Pancreas (tissue), 10 donors: ENCODE measurements at regions not wholly inside any gene's neighbourhood (a gene's known extent, or its start where the extent isn't known, plus 50 kb on each side); places are given as distances from the start of the nearest gene placed in this dataset.

Source experiments
- ATAC-seq, 4 donors: fragments of 200-7000 bp; cut with Tn5 transposase; one replicate each; pipeline versions ENCODE4 v1.8.0 to v1.9.1; 2020; ENCODE audit warnings: mild to moderate bottlenecking in 4 of 4, moderate library complexity in 4 of 4
- DNase-seq, 6 donors: peaks; one replicate each; pipeline ENCODE4 v3.0.0-alpha.2; 2020
- FAIRE-seq: peaks from 2 replicates; lab custom pipeline; 2012; peaks lifted over from hg19 to GRCh38; lab: Jason Lieb, UNC
- H3K27ac ChIP-seq, 4 donors: fragments of 200-600 bp; sonication (generic); 1 replicate in 3 of 4; 2 replicates in 1 of 4; pipeline versions ENCODE4 v1.5.0 to v1.8.0; 2020
- H3K27me3 ChIP-seq, 4 donors: fragments of 200-600 bp; one replicate each; pipeline ENCODE4 v1.8.0; 2021
- H3K36me3 ChIP-seq, 3 donors: fragments of 200-600 bp; sonication (generic) in 1 of 3; one replicate each; pipeline versions ENCODE4 v1.5.0 to v1.8.0; 2020 to 2021
- H3K4me1 ChIP-seq, 3 donors: fragments of 200-600 bp; one replicate each; pipeline ENCODE4 v1.8.0; 2021
- H3K4me3 ChIP-seq, 4 donors: fragments of 200-600 bp; sonication (generic) in 2 of 4; one replicate each; pipeline versions ENCODE4 v1.5.0 to v1.8.0; 2020 to 2021
- H3K9me3 ChIP-seq, 4 donors: fragments of 200-600 bp; one replicate each; pipeline ENCODE4 v1.8.0; 2021
- WGBS, 2 donors: extraction: QIAGEN DNeasy Blood & Tissue Kit; methylation state at CpG; one replicate each; pipeline ENCODE4 v1.1.7; 2013; 5-methylcytosine and 5-hydroxymethylcytosine counted together
- intact Hi-C, 3 donors: fragments of 100-400 bp; cut with DNase I; formaldehyde crosslinking; loops; one replicate each; pipeline versions ENCODE4 v1.11.1 to v1.14.2; 2022
- TF ChIP-seq, protein P1 (sequence below), 4 donors: fragments of 200-600 bp; sonication (generic) in 3 of 4; IDR thresholded peaks; one replicate each; pipeline versions ENCODE4 v1.5.0 to v1.8.0; 2021; ENCODE audit warnings: antibody characterized with exemption in 4 of 4
- donor health status: healthy with polysubstance abuse.
- donor health status: DM: no; HTN: no; CAD: no; lungs with moderate emphysema.
- donor health status: DM: no; HTN: no; CAD: no.
- donor health status: control.
- donor health status: control.
- donor health status: Bipolar disorder and iron deficiency.
- donor health status: DM: yes; HTN: yes; CAD: no.
- donor health status: DM: no; HTN: no; CAD: no.
- donor health status: DM: no; HTN: no; CAD: no.
- donor health status: DM: yes; HTN: yes; CAD: no.

DNA sequence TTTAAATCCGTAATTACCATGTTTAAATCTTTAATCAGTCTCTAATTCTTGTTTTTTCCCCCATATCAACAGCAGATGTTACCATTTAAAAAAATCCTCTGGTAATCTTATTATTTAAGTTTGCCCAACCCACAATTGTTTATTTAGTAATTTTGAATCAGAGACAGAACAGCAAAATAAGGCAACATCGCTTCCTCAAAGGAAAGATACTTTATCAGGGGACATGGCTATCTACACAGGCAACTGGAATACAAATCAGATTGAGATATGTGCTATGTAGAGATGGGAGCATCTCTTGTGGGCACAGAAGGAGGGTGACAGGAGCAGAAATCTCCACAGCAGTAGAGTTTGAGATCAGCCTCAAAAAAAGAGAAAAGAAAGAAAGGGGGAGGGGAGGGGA lies 674.4 kb downstream of the SEMA5A start:
- 55 to 61% methylated on average over 2 of the region's 2 CpGs for WGBS, 2 donors
- no peaks in the 10 kb centered on the region for H3K27me3 ChIP-seq
- H3K4me3 ChIP-seq: no peak overlapping the region
- H3K4me1 ChIP-seq: no peaks in the 10 kb centered on the region
- TF ChIP-seq, protein P1, sequence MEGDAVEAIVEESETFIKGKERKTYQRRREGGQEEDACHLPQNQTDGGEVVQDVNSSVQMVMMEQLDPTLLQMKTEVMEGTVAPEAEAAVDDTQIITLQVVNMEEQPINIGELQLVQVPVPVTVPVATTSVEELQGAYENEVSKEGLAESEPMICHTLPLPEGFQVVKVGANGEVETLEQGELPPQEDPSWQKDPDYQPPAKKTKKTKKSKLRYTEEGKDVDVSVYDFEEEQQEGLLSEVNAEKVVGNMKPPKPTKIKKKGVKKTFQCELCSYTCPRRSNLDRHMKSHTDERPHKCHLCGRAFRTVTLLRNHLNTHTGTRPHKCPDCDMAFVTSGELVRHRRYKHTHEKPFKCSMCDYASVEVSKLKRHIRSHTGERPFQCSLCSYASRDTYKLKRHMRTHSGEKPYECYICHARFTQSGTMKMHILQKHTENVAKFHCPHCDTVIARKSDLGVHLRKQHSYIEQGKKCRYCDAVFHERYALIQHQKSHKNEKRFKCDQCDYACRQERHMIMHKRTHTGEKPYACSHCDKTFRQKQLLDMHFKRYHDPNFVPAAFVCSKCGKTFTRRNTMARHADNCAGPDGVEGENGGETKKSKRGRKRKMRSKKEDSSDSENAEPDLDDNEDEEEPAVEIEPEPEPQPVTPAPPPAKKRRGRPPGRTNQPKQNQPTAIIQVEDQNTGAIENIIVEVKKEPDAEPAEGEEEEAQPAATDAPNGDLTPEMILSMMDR (IDR thresholded peaks at IDR 0.05): no peak
- intact Hi-C loops: no loop called here
- no peaks in the 10 kb centered on the region for H3K9me3 ChIP-seq
- H3K27ac ChIP-seq: no peak overlapping the region
- H3K36me3 ChIP-seq: no peaks in the 10 kb centered on the region
- ATAC-seq (no peak), DNase-seq (no peak), FAIRE-seq (no peak)

DNA sequence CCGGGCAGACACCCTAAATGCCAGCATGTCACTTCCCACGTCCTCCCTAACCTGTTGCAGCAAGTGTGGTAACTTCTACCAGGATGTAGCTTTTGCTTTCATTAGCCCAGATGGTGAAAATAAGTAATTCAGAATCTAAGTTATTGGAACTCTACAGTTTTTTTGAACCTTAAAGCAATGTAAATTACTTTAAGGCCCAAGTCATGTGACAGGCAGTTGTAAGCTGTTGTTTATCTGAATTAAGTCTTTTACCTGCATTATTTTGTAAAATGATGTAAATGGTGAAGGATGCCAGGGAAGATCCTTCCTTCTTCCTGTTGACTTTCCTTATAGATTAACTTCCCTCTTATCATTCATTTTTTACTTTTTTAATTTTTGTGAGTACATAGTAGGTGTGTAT lies 670.2 kb downstream of the SEMA5A start:
- Histone ChIP-seq H3K4me1 (no peaks in the 10 kb centered on the region), H3K4me3 (no peak overlapping the region), H3K9me3 (no peaks in the 10 kb centered on the region), H3K36me3 (no peaks in the 10 kb centered on the region), H3K27ac (no peak overlapping the region), H3K27me3 (no peaks in the 10 kb centered on the region)
- no peak for FAIRE-seq
- intact Hi-C loops: no loop called here
- 43 to 62% methylated on average over 2 of the region's 2 CpGs for WGBS, 2 donors
- no peak for ATAC-seq
- TF ChIP-seq, protein P1 (IDR thresholded peaks at IDR 0.05): no peak
- no peak for DNase-seq

DNA sequence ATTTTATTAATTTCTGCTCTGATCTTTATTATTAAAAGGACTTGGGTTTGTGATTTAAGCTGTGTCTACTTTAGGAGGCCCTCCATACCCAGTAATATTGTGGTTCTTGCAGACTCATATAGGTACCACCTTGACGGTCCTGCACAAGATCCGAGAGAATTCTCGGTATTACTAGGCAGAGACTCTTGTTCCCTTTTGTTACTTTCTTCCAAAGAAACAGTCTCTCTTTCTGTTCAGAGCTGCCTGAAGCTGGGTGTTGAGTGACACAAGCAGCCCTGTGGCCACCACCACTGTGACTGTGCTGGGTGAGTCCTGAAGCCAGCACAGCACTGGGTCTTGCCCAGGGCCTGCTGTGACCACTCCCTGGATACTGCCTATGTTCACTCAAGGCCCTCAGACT lies 666.6 kb downstream of the SEMA5A start:
- intact Hi-C loops: no loop called here
- Histone ChIP-seq H3K4me1 (no peaks in the 10 kb centered on the region), H3K9me3 (no peaks in the 10 kb centered on the region), H3K36me3 (no peaks in the 10 kb centered on the region), H3K4me3 (no peak overlapping the region), H3K27ac (no peak overlapping the region), H3K27me3 (no peaks in the 10 kb centered on the region)
- FAIRE-seq (no peak), ATAC-seq (no peak), DNase-seq (no peak)
- 86 to 95% methylated on average over 3 of the region's 3 CpGs for WGBS, 2 donors
- TF ChIP-seq, protein P1 (IDR thresholded peaks at IDR 0.05): no peak

DNA sequence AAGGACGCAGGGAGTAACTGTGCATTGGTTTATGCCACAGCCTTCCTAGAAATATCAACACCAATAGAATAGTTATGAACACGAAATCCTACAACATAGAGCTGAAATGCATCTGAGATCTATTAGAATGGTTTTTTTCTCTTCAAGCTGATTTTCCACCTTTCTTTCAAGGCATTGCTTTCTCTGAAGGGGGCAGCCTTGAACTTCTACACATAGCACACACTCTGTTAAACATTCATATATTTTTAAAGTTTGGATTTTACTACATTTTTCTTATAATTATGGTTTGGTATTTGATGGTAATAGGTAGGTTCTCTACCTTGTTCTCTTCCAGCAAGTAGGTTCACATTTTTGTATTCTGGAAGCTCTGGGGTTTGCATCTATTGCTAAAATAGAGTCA lies 661.8 kb downstream of the SEMA5A start:
- DNase-seq: no peak
- intact Hi-C loops: no loop called here
- no peak for ATAC-seq
- Histone ChIP-seq H3K27me3 (no peaks in the 10 kb centered on the region), H3K36me3 (no peaks in the 10 kb centered on the region), H3K27ac (no peak overlapping the region), H3K4me3 (no peak overlapping the region), H3K4me1 (no peaks in the 10 kb centered on the region), H3K9me3 (no peaks in the 10 kb centered on the region)
- no peak for FAIRE-seq
- TF ChIP-seq, protein P1 (IDR thresholded peaks at IDR 0.05): no peak
- WGBS, 2 donors: 48 to 52% methylated on average over 2 of the region's 2 CpGs

DNA sequence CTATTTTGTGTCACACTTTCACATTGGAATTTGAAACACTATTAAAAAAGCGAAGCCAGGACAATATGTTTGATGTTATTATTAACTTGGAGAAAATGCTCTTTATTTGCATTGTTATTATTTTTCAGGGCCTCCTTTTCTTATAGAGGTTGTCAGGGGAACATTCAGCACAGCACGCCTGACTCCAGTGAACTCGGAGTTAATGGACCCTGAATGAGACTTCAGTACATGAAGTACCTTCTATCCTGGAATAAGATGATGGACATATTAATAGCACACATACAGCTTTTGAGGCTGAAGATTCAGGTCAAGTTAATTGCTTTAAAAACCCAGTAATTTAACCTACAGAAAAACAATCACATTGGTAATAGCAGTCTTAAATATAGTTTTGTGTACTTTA lies 652.9 kb downstream of the SEMA5A start:
- no peak for FAIRE-seq
- 63 to 79% methylated on average over 3 of the region's 3 CpGs for WGBS, 2 donors
- Histone ChIP-seq H3K9me3 (no peaks in the 10 kb centered on the region), H3K4me1 (no peaks in the 10 kb centered on the region), H3K27ac (no peak overlapping the region), H3K36me3 (no peaks in the 10 kb centered on the region), H3K4me3 (no peak overlapping the region), H3K27me3 (no peaks in the 10 kb centered on the region)
- intact Hi-C loops: no loop called here
- DNase-seq: no peak
- ATAC-seq: no peak
- TF ChIP-seq, protein P1 (IDR thresholded peaks at IDR 0.05): no peak
